Neural cell (in vitro differentiated cells): ENCODE measurements at regions not wholly inside any gene's neighbourhood (a gene's known extent, or its start where the extent isn't known, plus 50 kb on each side); places are given as distances from the start of the nearest gene placed in this dataset.

Experiments
- CTCF ChIP-seq: fragments of 450-650 bp; IDR thresholded peaks from 2 replicates; pipeline ENCODE4 v1.5.1; 2014; ENCODE audit warnings: antibody characterized with exemption, mild to moderate bottlenecking, moderate library complexity; ENCODE audit not compliant: poor library complexity, severe bottlenecking
- EZH2 ChIP-seq: fragments of 200-600, 300-800 bp; shearing (Covaris generic), sonication (generic); IDR thresholded peaks from 2 replicates; pipeline ENCODE4 v1.6.1; 2014; ENCODE audit warnings: antibody characterized with exemption, low read length, borderline replicate concordance, mild to moderate bottlenecking; ENCODE audit not compliant: insufficient read depth, poor library complexity, severe bottlenecking
- POLR2AphosphoS5 ChIP-seq: IDR thresholded peaks from 2 replicates; pipeline ENCODE4 v1.6.1; 2012
- SMC3 ChIP-seq: fragments of 450-650 bp; conservative IDR thresholded peaks from 2 replicates; pipeline ENCODE4 v1.6.1; 2014; ENCODE audit warnings: antibody characterized with exemption, mild to moderate bottlenecking, moderate library complexity; ENCODE audit not compliant: poor library complexity
- TAF1 ChIP-seq: IDR thresholded peaks from 2 replicates; pipeline ENCODE4 v1.6.1; 2012; ENCODE audit warnings: low read depth

DNA sequence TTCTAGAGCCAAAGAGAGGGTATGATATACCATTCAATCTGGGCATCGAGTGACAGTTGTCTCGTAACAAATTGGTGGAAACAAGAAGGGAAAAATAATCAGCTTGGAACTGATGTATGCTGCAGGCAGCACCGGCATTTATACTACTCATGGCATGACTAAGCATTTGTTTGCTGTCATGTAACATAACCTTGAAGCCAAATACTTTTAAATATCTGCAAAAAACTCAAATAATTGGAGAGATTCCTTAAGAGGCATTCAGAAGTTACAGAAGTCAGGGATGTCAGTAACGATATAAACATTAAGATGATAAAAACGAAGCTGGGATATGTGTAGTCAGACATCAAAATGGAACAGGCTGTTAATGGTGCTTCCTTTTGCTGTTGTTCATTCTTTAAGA lies 157.3 kb upstream of the MMADHC start:
- TF ChIP-seq CTCF (no peak), POLR2AphosphoS5 (no peak), TAF1 (no peak), SMC3 (no peak), EZH2 (no peak)
